GM23338 (cell line): ENCODE measurements at regions not wholly inside any gene's neighbourhood (a gene's known extent, or its start where the extent isn't known, plus 50 kb on each side); places are given as distances from the start of the nearest gene placed in this dataset.

Experiments used
- ATAC-seq: fragments of 200-7000 bp; cut with Tn5 transposase; 3 replicates; pipeline ENCODE4 v1.9.1; 2020
- DNase-seq: peaks from one replicate; pipeline ENCODE4 v3.0.0-alpha.2; 2015; ENCODE audit warnings: low spot score
- H2AFZ ChIP-seq: fragments of 200-600 bp; sonication (generic); 2 replicates; pipeline ENCODE4 v1.8.0; 2016; ENCODE audit warnings: antibody characterized with exemption, mild to moderate bottlenecking, moderate library complexity
- H3F3A ChIP-seq: fragments of 200-600 bp; sonication (generic); replicated peaks from 2 replicates; pipeline ENCODE4 v1.8.0; 2017; ENCODE audit warnings: antibody characterized with exemption, mixed run types, low read depth
- H3K27ac ChIP-seq: fragments of 200-600 bp; sonication (generic); 2 replicates; pipeline ENCODE4 v1.6.1; 2016; ENCODE audit warnings: low read depth
- H3K27me3 ChIP-seq: fragments of 200-600 bp; sonication (generic); 2 replicates; pipeline ENCODE4 v1.8.0; 2016; ENCODE audit warnings: mild to moderate bottlenecking, mixed run types, moderate library complexity; ENCODE audit not compliant: insufficient read depth
- H3K36me3 ChIP-seq: fragments of 200-600 bp; sonication (generic); 2 replicates; pipeline ENCODE4 v1.8.0; 2016; ENCODE audit warnings: mild to moderate bottlenecking; ENCODE audit not compliant: insufficient read depth
- H3K4me1 ChIP-seq: fragments of 200-600 bp; sonication (generic); 2 replicates; pipeline ENCODE4 v1.8.0; 2016; ENCODE audit warnings: mild to moderate bottlenecking, moderate library complexity; ENCODE audit not compliant: insufficient read depth
- H3K4me2 ChIP-seq: fragments of 200-600 bp; sonication (generic); 2 replicates; pipeline ENCODE4 v1.7.1; 2017; ENCODE audit warnings: mixed run types
- H3K4me3 ChIP-seq: fragments of 200-600 bp; sonication (generic); 2 replicates; pipeline ENCODE4 v1.6.1; 2016; ENCODE audit warnings: mixed run types
- H3K79me2 ChIP-seq: fragments of 200-600 bp; sonication (generic); replicated peaks from 2 replicates; pipeline ENCODE4 v1.8.0; 2017; ENCODE audit warnings: mild to moderate bottlenecking; ENCODE audit not compliant: insufficient read depth
- H3K9me2 ChIP-seq: fragments of 200-600 bp; sonication (generic); 2 replicates; pipeline ENCODE4 v1.8.0; 2017; ENCODE audit not compliant: insufficient read depth
- H4K20me1 ChIP-seq: fragments of 200-600 bp; sonication (generic); replicated peaks from 2 replicates; pipeline ENCODE4 v1.8.0; 2017; ENCODE audit warnings: mild to moderate bottlenecking; ENCODE audit not compliant: insufficient read depth
- H3K27ac Mint-ChIP-seq: 2 replicates; pipeline ENCODE4 v1.8.0; 2020; ENCODE audit warnings: inconsistent platforms, mild to moderate bottlenecking, moderate library complexity, mixed read lengths
- H3K27me3 Mint-ChIP-seq: 3 replicates; pipeline ENCODE4 v1.8.0; 2022; ENCODE audit warnings: low read depth, mild to moderate bottlenecking, moderate library complexity, mixed read lengths, inconsistent platforms; ENCODE audit not compliant: insufficient read depth, poor library complexity
- H3K36me3 Mint-ChIP-seq: 3 replicates; pipeline ENCODE4 v1.8.0; 2021; ENCODE audit warnings: low read depth, mild to moderate bottlenecking, inconsistent platforms, moderate library complexity, mixed read lengths
- H3K4me1 Mint-ChIP-seq: 3 replicates; pipeline ENCODE4 v1.8.0; 2020; ENCODE audit warnings: mild to moderate bottlenecking, inconsistent platforms, mixed read lengths
- H3K4me3 Mint-ChIP-seq: 3 replicates; pipeline ENCODE4 v1.8.0; 2021; ENCODE audit warnings: moderate library complexity, mild to moderate bottlenecking, inconsistent platforms, mixed read lengths
- H3K9me3 Mint-ChIP-seq: 3 replicates; pipeline ENCODE4 v1.8.0; 2020; ENCODE audit warnings: moderate library complexity, mild to moderate bottlenecking, inconsistent platforms, mixed read lengths
- CTCF ChIP-seq, 2 experiments: fragments of 200-600 bp in 1 of 2; sonication (generic) in 1 of 2; conservative IDR thresholded peaks; 2 replicates each; pipeline versions ENCODE4 v1.5.1 to v1.6.1; 2016 to 2017; ENCODE audit warnings: antibody characterized with exemption in 2 of 2, low read depth in 2 of 2, mild to moderate bottlenecking in 2 of 2, moderate library complexity in 1 of 2
- EZH2phosphoT487 ChIP-seq: fragments of 200-600 bp; sonication (generic); IDR thresholded peaks from one replicate; pipeline ENCODE4 v1.8.1; 2018; ENCODE audit warnings: antibody characterized with exemption; ENCODE audit not compliant: unreplicated experiment
- NANOG ChIP-seq: IDR thresholded peaks from 2 replicates; pipeline ENCODE4 v1.6.1; 2016; ENCODE audit warnings: antibody characterized with exemption, borderline replicate concordance
- POLR2AphosphoS5 ChIP-seq: IDR thresholded peaks from 2 replicates; pipeline ENCODE4 v1.6.1; 2016; ENCODE audit warnings: antibody characterized with exemption, low read depth
- TF ChIP-seq, protein P1 (sequence below): fragments of 250-450 bp; sonication (Bioruptor Pico); IDR thresholded peaks from 2 replicates; pipeline ENCODE4 v1.5.0; 2020; ENCODE audit warnings: mild to moderate bottlenecking, moderate library complexity

- TF ChIP-seq, protein P1, sequence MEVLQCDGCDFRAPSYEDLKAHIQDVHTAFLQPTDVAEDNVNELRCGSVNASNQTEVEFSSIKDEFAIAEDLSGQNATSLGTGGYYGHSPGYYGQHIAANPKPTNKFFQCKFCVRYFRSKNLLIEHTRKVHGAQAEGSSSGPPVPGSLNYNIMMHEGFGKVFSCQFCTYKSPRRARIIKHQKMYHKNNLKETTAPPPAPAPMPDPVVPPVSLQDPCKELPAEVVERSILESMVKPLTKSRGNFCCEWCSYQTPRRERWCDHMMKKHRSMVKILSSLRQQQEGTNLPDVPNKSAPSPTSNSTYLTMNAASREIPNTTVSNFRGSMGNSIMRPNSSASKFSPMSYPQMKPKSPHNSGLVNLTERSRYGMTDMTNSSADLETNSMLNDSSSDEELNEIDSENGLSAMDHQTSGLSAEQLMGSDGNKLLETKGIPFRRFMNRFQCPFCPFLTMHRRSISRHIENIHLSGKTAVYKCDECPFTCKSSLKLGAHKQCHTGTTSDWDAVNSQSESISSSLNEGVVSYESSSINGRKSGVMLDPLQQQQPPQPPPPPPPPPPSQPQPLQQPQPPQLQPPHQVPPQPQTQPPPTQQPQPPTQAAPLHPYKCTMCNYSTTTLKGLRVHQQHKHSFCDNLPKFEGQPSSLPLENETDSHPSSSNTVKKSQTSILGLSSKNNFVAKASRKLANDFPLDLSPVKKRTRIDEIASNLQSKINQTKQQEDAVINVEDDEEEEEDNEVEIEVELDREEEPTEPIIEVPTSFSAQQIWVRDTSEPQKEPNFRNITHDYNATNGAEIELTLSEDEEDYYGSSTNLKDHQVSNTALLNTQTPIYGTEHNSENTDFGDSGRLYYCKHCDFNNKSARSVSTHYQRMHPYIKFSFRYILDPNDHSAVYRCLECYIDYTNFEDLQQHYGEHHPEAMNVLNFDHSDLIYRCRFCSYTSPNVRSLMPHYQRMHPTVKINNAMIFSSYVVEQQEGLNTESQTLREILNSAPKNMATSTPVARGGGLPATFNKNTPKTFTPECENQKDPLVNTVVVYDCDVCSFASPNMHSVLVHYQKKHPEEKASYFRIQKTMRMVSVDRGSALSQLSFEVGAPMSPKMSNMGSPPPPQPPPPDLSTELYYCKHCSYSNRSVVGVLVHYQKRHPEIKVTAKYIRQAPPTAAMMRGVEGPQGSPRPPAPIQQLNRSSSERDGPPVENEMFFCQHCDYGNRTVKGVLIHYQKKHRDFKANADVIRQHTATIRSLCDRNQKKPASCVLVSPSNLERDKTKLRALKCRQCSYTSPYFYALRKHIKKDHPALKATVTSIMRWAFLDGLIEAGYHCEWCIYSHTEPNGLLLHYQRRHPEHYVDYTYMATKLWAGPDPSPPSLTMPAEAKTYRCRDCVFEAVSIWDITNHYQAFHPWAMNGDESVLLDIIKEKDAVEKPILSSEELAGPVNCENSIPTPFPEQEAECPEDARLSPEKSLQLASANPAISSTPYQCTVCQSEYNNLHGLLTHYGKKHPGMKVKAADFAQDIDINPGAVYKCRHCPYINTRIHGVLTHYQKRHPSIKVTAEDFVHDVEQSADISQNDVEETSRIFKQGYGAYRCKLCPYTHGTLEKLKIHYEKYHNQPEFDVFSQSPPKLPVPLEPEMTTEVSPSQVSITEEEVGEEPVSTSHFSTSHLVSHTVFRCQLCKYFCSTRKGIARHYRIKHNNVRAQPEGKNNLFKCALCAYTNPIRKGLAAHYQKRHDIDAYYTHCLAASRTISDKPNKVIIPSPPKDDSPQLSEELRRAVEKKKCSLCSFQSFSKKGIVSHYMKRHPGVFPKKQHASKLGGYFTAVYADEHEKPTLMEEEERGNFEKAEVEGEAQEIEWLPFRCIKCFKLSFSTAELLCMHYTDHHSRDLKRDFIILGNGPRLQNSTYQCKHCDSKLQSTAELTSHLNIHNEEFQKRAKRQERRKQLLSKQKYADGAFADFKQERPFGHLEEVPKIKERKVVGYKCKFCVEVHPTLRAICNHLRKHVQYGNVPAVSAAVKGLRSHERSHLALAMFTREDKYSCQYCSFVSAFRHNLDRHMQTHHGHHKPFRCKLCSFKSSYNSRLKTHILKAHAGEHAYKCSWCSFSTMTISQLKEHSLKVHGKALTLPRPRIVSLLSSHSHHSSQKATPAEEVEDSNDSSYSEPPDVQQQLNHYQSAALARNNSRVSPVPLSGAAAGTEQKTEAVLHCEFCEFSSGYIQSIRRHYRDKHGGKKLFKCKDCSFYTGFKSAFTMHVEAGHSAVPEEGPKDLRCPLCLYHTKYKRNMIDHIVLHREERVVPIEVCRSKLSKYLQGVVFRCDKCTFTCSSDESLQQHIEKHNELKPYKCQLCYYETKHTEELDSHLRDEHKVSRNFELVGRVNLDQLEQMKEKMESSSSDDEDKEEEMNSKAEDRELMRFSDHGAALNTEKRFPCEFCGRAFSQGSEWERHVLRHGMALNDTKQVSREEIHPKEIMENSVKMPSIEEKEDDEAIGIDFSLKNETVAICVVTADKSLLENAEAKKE (CRISPR knock-in tag), result no peak
Measured at GRCh38 chrX:109847257-109848187, 114.5 kb upstream of the ACSL4 start (continued).

GRCh38 chrX:109848461-109849050 is 115.5 kb upstream of the ACSL4 start:
- peaks cover 23% of the 10 kb centered on the region for H3K4me1 Mint-ChIP-seq
- no peak for TF ChIP-seq NANOG
- no peak for TF ChIP-seq POLR2AphosphoS5
- no peak for TF ChIP-seq CTCF (conservative IDR thresholded peaks at IDR 0.05; ENCODE audit: low read depth in 2 of 2)
- TF ChIP-seq EZH2phosphoT487, result no peak
- TF ChIP-seq, protein P1 (CRISPR knock-in tag), result no peak

More at GRCh38 chrX:109848461-109849050, 115.5 kb upstream of the ACSL4 start:
- peaks cover 13% of the 10 kb centered on the region for H3K4me1 ChIP-seq
- ATAC-seq (peak; percentile 49), DNase-seq (peak; percentile 10)
- Mint-ChIP-seq H3K9me3 (no peaks in the 10 kb centered on the region), H3K27ac (peak overlapping the region; percentile 20; the same call in 1 of the 2 replicates), H3K27me3 (peaks cover 6% of the 10 kb centered on the region), H3K4me3 (no peak overlapping the region), H3K36me3 (no peaks in the 10 kb centered on the region)
- no peaks in the 10 kb centered on the region for H3K79me2 ChIP-seq
- H3K27me3 ChIP-seq, result no peaks in the 10 kb centered on the region
- no peaks in the 10 kb centered on the region for H3K36me3 ChIP-seq
- no peak overlapping the region for H3K4me3 ChIP-seq
- no peak overlapping the region for H3K27ac ChIP-seq
- no peaks in the 10 kb centered on the region for H3K9me2 ChIP-seq
- peak overlapping the region; percentile 27; the same call in 1 of the 2 replicates for H3K4me2 ChIP-seq
- H4K20me1 ChIP-seq, result no peaks in the 10 kb centered on the region
- peak overlapping the region; percentile 73 for H2AFZ ChIP-seq
- no peaks in the 10 kb centered on the region for H3F3A ChIP-seq
